Hepatocyte (in vitro differentiated cells): ENCODE measurements at regions not wholly inside any gene's neighbourhood (a gene's known extent, or its start where the extent isn't known, plus 50 kb on each side); places are given as distances from the start of the nearest gene placed in this dataset.

Experiments
- DNase-seq: peaks from one replicate; pipeline ENCODE4 v3.0.0-alpha.2; 2016; ENCODE audit warnings: low spot score
- H2AFZ ChIP-seq: fragments of 200-600 bp; sonication (generic); 2 replicates; pipeline ENCODE4 v1.6.0; 2016; ENCODE audit warnings: antibody characterized with exemption, mild to moderate bottlenecking
- H3K27ac ChIP-seq: fragments of 200-600 bp; sonication (generic); 2 replicates; pipeline ENCODE4 v1.5.1; 2016; ENCODE audit warnings: mild to moderate bottlenecking
- H3K27me3 ChIP-seq: fragments of 200-600 bp; sonication (generic); 2 replicates; pipeline ENCODE4 v1.6.1; 2016
- H3K36me3 ChIP-seq: fragments of 200-600 bp; sonication (generic); replicated peaks from 2 replicates; pipeline ENCODE4 v1.5.1; 2016; ENCODE audit warnings: low read depth; ENCODE audit not compliant: insufficient read depth
- H3K4me1 ChIP-seq: fragments of 200-600 bp; sonication (generic); 2 replicates; pipeline ENCODE4 v1.5.1; 2016; ENCODE audit warnings: mild to moderate bottlenecking, moderate library complexity; ENCODE audit not compliant: insufficient read depth
- H3K4me2 ChIP-seq: fragments of 200-600 bp; sonication (generic); 2 replicates; pipeline ENCODE4 v1.6.0; 2016
- H3K4me3 ChIP-seq: fragments of 200-600 bp; sonication (generic); 2 replicates; pipeline ENCODE4 v1.5.1; 2016; ENCODE audit warnings: mild to moderate bottlenecking
- H3K79me2 ChIP-seq: fragments of 200-600 bp; sonication (generic); 2 replicates; pipeline ENCODE4 v1.6.0; 2017; ENCODE audit warnings: mild to moderate bottlenecking
- H3K9me2 ChIP-seq: fragments of 200-600 bp; sonication (generic); replicated peaks from 2 replicates; pipeline ENCODE4 v1.6.0; 2017; ENCODE audit warnings: mild to moderate bottlenecking; ENCODE audit not compliant: insufficient read depth
- H3K9me3 ChIP-seq: fragments of 200-600 bp; sonication (generic); 2 replicates; pipeline ENCODE4 v1.5.1; 2016; ENCODE audit warnings: low read depth, mild to moderate bottlenecking
- H4K20me1 ChIP-seq: fragments of 200-600 bp; sonication (generic); 2 replicates; pipeline ENCODE4 v1.6.0; 2016; ENCODE audit warnings: mild to moderate bottlenecking; ENCODE audit not compliant: insufficient read depth, poor library complexity, severe bottlenecking
- EZH2 ChIP-seq: fragments of 200-600 bp; sonication (generic); IDR thresholded peaks from 2 replicates; pipeline ENCODE4 v1.6.1; 2016; ENCODE audit warnings: antibody characterized with exemption, mild to moderate bottlenecking, borderline replicate concordance
- EZH2phosphoT487 ChIP-seq: fragments of 200-600 bp; sonication (generic); IDR thresholded peaks from one replicate; pipeline ENCODE4 v1.6.1; 2018; ENCODE audit warnings: antibody characterized with exemption, mild to moderate bottlenecking, low read depth, moderate library complexity; ENCODE audit not compliant: unreplicated experiment, severe bottlenecking
- WGBS: methylation state at CpG from one replicate; pipeline ENCODE4 v1.1.6; 2016; ENCODE audit warnings: low lambda C conversion rate; ENCODE audit errors: missing lambda C conversion rate; 5-methylcytosine and 5-hydroxymethylcytosine counted together
- TF ChIP-seq, protein P1 (sequence below): fragments of 200-600 bp; sonication (generic); IDR thresholded peaks from 2 replicates; pipeline ENCODE4 v1.5.1; 2016; ENCODE audit warnings: antibody characterized with exemption, mild to moderate bottlenecking; ENCODE audit not compliant: poor library complexity

DNA sequence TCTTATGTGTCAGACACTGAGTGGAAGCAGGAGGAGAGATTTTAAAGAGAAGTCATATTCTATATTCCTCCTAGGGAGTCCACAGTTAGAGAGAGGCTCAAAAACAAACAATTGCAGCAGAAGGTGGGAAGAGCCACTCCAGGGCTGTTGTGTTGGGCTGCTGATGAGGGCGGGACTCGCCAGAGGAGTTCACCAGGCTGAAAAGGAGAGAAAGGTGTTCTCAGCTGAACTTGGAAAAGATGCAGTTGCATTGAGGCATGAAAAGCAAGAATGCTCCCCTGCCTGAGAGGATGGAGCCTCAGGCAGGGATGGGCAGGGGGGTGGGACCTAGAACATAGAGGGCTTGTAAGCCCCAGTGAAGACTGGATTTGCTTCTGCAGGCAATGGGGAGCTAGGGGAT, 324.2 kb downstream of the CXCL12 start:
- no peak for TF ChIP-seq EZH2phosphoT487
- TF ChIP-seq EZH2, result no peak
- TF ChIP-seq, protein P1, sequence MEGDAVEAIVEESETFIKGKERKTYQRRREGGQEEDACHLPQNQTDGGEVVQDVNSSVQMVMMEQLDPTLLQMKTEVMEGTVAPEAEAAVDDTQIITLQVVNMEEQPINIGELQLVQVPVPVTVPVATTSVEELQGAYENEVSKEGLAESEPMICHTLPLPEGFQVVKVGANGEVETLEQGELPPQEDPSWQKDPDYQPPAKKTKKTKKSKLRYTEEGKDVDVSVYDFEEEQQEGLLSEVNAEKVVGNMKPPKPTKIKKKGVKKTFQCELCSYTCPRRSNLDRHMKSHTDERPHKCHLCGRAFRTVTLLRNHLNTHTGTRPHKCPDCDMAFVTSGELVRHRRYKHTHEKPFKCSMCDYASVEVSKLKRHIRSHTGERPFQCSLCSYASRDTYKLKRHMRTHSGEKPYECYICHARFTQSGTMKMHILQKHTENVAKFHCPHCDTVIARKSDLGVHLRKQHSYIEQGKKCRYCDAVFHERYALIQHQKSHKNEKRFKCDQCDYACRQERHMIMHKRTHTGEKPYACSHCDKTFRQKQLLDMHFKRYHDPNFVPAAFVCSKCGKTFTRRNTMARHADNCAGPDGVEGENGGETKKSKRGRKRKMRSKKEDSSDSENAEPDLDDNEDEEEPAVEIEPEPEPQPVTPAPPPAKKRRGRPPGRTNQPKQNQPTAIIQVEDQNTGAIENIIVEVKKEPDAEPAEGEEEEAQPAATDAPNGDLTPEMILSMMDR, result no peak
- 75% methylated on average over 2 of the region's 2 CpGs for WGBS

DNA sequence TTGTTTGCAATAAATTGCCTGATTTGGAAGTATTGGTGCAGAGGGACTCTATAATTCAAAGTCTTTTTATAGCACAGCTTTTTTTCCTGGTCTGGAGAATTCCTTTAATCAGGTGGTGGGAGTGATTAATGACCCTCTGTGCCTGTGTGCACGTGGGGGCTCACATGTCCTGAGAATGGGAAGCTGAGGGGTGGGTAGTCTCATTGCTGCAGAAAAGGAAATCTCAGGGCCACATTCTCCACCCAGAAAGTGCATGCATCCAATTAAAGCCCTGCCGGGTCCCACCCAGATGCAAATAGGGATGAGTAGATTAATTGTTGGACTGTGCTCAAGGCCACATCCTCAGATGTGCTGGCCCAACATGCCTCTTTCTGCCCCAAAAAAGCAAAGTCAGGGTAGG, 324.7 kb downstream of the CXCL12 start:
- Histone ChIP-seq H4K20me1 (no peaks in the 10 kb centered on the region), H3K4me1 (no peaks in the 10 kb centered on the region), H3K4me3 (no peak overlapping the region), H3K4me2 (no peak overlapping the region), H3K79me2 (no peaks in the 10 kb centered on the region), H2AFZ (no peak overlapping the region), H3K27me3 (peaks cover 8% of the 10 kb centered on the region), H3K36me3 (no peaks in the 10 kb centered on the region), H3K27ac (no peak overlapping the region), H3K9me2 (no peaks in the 10 kb centered on the region), H3K9me3 (no peaks in the 10 kb centered on the region)
- no peak for DNase-seq
- WGBS, result 43% methylated on average over 2 of the region's 2 CpGs
- TF ChIP-seq, protein P1, result no peak

More for the DNA sequence above, 324.2 kb downstream of the CXCL12 start:
- Histone ChIP-seq H3K4me2 (no peak overlapping the region), H3K9me2 (no peaks in the 10 kb centered on the region), H3K27ac (no peak overlapping the region), H3K9me3 (no peaks in the 10 kb centered on the region), H3K36me3 (no peaks in the 10 kb centered on the region), H3K4me3 (no peak overlapping the region), H4K20me1 (no peaks in the 10 kb centered on the region), H3K79me2 (no peaks in the 10 kb centered on the region), H2AFZ (no peak overlapping the region), H3K4me1 (no peaks in the 10 kb centered on the region), H3K27me3 (peaks cover 8% of the 10 kb centered on the region)
- no peak for DNase-seq

DNA sequence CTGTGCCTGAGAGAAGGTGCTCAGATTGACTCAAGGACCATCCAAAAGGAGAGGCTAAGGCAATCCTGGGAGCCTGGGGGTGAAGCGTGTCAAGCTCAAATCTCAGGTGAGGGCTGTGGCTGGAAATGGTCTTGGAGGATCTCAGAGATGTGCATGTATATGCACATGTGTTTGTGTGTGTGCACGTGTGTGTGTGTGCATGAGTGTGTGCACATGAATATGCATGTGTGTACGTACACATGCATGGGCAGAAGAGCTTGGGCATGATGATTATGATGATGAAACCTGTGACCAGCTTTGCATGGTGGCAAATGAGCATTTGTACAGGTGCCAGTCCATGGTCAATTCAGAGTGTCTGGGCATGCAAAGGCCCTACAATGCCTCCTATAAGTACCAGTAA, 326.6 kb downstream of the CXCL12 start:
- Histone ChIP-seq H3K4me2 (no peak overlapping the region), H4K20me1 (no peaks in the 10 kb centered on the region), H3K9me3 (no peaks in the 10 kb centered on the region), H3K36me3 (no peaks in the 10 kb centered on the region), H3K4me1 (no peaks in the 10 kb centered on the region), H3K27me3 (peaks cover 8% of the 10 kb centered on the region), H3K79me2 (no peaks in the 10 kb centered on the region), H2AFZ (no peak overlapping the region), H3K4me3 (no peak overlapping the region), H3K9me2 (no peaks in the 10 kb centered on the region), H3K27ac (no peak overlapping the region)
- DNase-seq, result no peak
- 92% methylated on average over 3 of the region's 3 CpGs for whole genome bisulfite sequencing
- TF ChIP-seq EZH2 (no peak), EZH2phosphoT487 (no peak)
- TF ChIP-seq, protein P1, result no peak
